ENCODE measurements at regions not wholly inside any gene's neighbourhood (a gene's known extent, or its start where the extent isn't known, plus 50 kb on each side); places are given as distances from the start of the nearest gene placed in this dataset.

DNA sequence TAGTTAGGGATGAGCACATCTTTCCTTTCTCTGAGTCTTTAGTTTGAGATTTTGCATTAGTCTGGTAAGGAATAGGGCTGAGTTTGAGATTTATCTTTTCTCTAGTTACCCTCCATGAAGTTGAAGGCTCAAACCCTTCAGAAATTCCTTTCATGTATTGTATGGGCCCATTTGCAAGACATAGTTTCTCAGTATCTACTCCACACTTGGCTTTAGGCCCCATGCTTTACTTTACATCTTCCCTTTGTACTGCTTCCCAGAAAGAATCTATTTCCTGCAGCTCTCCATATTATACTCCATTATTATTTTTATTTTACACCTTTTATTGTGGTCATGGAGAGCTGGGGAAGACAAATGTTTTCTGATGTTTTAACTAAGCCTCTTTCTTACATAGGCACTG, 1038.2 kb downstream of the TECRL start:
- no peak overlapping the region for H3K27ac ChIP-seq
- intact Hi-C loops (cut with DNase I) = no loop called here
- no peak for DNase-seq
- no peak for TF ChIP-seq POLR2A (IDR thresholded peaks at IDR 0.05)
- TF ChIP-seq, protein P1, sequence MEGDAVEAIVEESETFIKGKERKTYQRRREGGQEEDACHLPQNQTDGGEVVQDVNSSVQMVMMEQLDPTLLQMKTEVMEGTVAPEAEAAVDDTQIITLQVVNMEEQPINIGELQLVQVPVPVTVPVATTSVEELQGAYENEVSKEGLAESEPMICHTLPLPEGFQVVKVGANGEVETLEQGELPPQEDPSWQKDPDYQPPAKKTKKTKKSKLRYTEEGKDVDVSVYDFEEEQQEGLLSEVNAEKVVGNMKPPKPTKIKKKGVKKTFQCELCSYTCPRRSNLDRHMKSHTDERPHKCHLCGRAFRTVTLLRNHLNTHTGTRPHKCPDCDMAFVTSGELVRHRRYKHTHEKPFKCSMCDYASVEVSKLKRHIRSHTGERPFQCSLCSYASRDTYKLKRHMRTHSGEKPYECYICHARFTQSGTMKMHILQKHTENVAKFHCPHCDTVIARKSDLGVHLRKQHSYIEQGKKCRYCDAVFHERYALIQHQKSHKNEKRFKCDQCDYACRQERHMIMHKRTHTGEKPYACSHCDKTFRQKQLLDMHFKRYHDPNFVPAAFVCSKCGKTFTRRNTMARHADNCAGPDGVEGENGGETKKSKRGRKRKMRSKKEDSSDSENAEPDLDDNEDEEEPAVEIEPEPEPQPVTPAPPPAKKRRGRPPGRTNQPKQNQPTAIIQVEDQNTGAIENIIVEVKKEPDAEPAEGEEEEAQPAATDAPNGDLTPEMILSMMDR (IDR thresholded peaks at IDR 0.05) = no peak
- no peak for TF ChIP-seq EP300 (IDR thresholded peaks at IDR 0.05)
- no peaks in the 10 kb centered on the region for H3K36me3 ChIP-seq
- H3K4me1 ChIP-seq (ENCODE audit: insufficient read depth) = no peaks in the 10 kb centered on the region
- H3K27me3 ChIP-seq = no peaks in the 10 kb centered on the region
- no peak overlapping the region for H3K4me3 ChIP-seq
- no peaks in the 10 kb centered on the region for H3K9me3 ChIP-seq

GRCh38 chr4:63361628-63362027, 1047.6 kb downstream of the TECRL start:
- H3K36me3 ChIP-seq = no peaks in the 10 kb centered on the region
- no peaks in the 10 kb centered on the region for H3K27me3 ChIP-seq
- no peak for DNase-seq
- no peaks in the 10 kb centered on the region for H3K9me3 ChIP-seq
- TF ChIP-seq EP300 (IDR thresholded peaks at IDR 0.05) = no peak
- TF ChIP-seq POLR2A (IDR thresholded peaks at IDR 0.05) = no peak
- TF ChIP-seq, protein P1 (IDR thresholded peaks at IDR 0.05) = no peak
- H3K4me3 ChIP-seq = no peak overlapping the region
- no peaks in the 10 kb centered on the region for H3K4me1 ChIP-seq (ENCODE audit: insufficient read depth)
- intact Hi-C loops (cut with DNase I) = no loop called here
- no peak overlapping the region for H3K27ac ChIP-seq
- WGBS, 3 donors = 85 to 91% (median 90%) methylated on average over 2 of the region's 2 CpGs

GRCh38 chr4:63361066-63361465, 1048.2 kb downstream of the TECRL start:
- no peak for DNase-seq
- Histone ChIP-seq H3K4me1 (ENCODE audit: insufficient read depth) (no peaks in the 10 kb centered on the region), H3K9me3 (no peaks in the 10 kb centered on the region), H3K27me3 (no peaks in the 10 kb centered on the region), H3K36me3 (no peaks in the 10 kb centered on the region), H3K27ac (no peak overlapping the region), H3K4me3 (no peak overlapping the region)
- TF ChIP-seq EP300 (IDR thresholded peaks at IDR 0.05) (no peak), POLR2A (IDR thresholded peaks at IDR 0.05) (no peak)
- TF ChIP-seq, protein P1 (IDR thresholded peaks at IDR 0.05) = no peak
- WGBS, 3 donors = 75 to 80% (median 76%) methylated on average over 3 of the region's 3 CpGs
- intact Hi-C loops (cut with DNase I) = no loop called here

DNA sequence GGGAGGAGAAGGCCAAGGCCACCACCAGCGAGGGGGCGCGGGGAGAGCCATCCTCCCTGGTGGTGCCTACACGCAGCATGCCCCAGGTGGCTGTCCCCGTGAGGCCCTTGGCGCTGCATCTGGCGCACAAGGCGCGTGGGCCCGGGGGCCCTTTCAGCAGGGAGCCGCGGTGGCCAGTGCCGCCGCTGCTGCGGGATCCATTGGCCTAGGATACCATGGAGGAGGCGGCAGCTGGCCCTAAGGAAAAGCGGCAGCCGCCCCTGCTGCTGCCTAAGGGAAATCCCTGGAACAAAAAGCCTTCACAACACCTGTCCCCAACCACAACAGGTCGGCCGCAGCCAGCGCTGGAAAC, 1059.6 kb downstream of the TECRL start:
- Histone ChIP-seq H3K36me3 (no peaks in the 10 kb centered on the region), H3K27ac (no peak overlapping the region), H3K27me3 (no peaks in the 10 kb centered on the region), H3K4me1 (ENCODE audit: insufficient read depth) (no peaks in the 10 kb centered on the region), H3K4me3 (no peak overlapping the region), H3K9me3 (no peaks in the 10 kb centered on the region)
- WGBS, 3 donors = 91 to 96% (median 94%) methylated on average over 21 of the region's 21 CpGs
- no peak for TF ChIP-seq EP300 (IDR thresholded peaks at IDR 0.05)
- DNase-seq = no peak
- intact Hi-C loops (cut with DNase I) = no loop called here

GRCh38 chr4:63348735-63349673, 1060.2 kb downstream of the TECRL start:
- TF ChIP-seq, protein P1 (IDR thresholded peaks at IDR 0.05) = no peak
- no peak for TF ChIP-seq EP300 (IDR thresholded peaks at IDR 0.05)
- no peak for TF ChIP-seq POLR2A (IDR thresholded peaks at IDR 0.05)
- H3K27ac ChIP-seq = no peak overlapping the region
- WGBS, 3 donors = 90 to 92% (median 91%) methylated on average over 54 to 58 of the region's 58 CpGs
- no peaks in the 10 kb centered on the region for H3K9me3 ChIP-seq
- intact Hi-C loops (cut with DNase I) = no loop called here
- H3K36me3 ChIP-seq = no peaks in the 10 kb centered on the region
- no peaks in the 10 kb centered on the region for H3K27me3 ChIP-seq
- peak in 2 of 5 donors; percentile 12 to 15 for DNase-seq
- no peaks in the 10 kb centered on the region for H3K4me1 ChIP-seq (ENCODE audit: insufficient read depth)
- H3K4me3 ChIP-seq = no peak overlapping the region

All from ovary (tissue), 7 donors.